HG03103 (cell line): ENCODE measurements at regions not wholly inside any gene's neighbourhood (a gene's known extent, or its start where the extent isn't known, plus 50 kb on each side); places are given as distances from the start of the nearest gene placed in this dataset.

Experiments used
- ATAC-seq: cut with Tn5 transposase; IDR thresholded peaks from one replicate; pipeline ENCODE4 v1.9.1; 2021; ENCODE audit warnings: low read depth; ENCODE audit not compliant: unreplicated experiment

GRCh38 chr3:187947927-187948682, 202.8 kb upstream of the BCL6 start:
- no peak for ATAC-seq

- ATAC-seq: no peak
Measured at GRCh38 chr3:187949093-187949820, 204.0 kb upstream of the BCL6 start.

GRCh38 chr3:187950671-187951070, 203.3 kb upstream of the LPP start:
- ATAC-seq: no peak

GRCh38 chr3:187951452-187952190, 202.3 kb upstream of the LPP start:
- ATAC-seq: no peak

GRCh38 chr3:187952849-187953248, 201.1 kb upstream of the LPP start:
- ATAC-seq: no peak

- ATAC-seq: no peak
Measured at GRCh38 chr3:187954516-187954872, 199.5 kb upstream of the LPP start.

GRCh38 chr3:187954873-187955586, 198.9 kb upstream of the LPP start:
- no peak for ATAC-seq

- no peak for ATAC-seq
Measured at GRCh38 chr3:187955587-187955952, 198.4 kb upstream of the LPP start.

- no peak for ATAC-seq
Measured at GRCh38 chr3:187957165-187957581, 196.8 kb upstream of the LPP start.

GRCh38 chr3:187957582-187957981, 196.4 kb upstream of the LPP start:
- no peak for ATAC-seq

GRCh38 chr3:187958432-187959003, 195.4 kb upstream of the LPP start:
- no peak for ATAC-seq

- ATAC-seq: no peak
Measured at GRCh38 chr3:187960820-187961219, 193.1 kb upstream of the LPP start.

- no peak for ATAC-seq
Measured at GRCh38 chr3:187961366-187961765, 192.6 kb upstream of the LPP start.

- ATAC-seq: no peak
Measured at GRCh38 chr3:187963003-187963676, 190.8 kb upstream of the LPP start.

- ATAC-seq: no peak
Measured at GRCh38 chr3:187963677-187964385, 190.1 kb upstream of the LPP start.

- no peak for ATAC-seq
Measured at GRCh38 chr3:187964760-187965159, 189.2 kb upstream of the LPP start.

GRCh38 chr3:187966096-187966495, 187.9 kb upstream of the LPP start:
- no peak for ATAC-seq

GRCh38 chr3:187966636-187967406, 187.1 kb upstream of the LPP start:
- no peak for ATAC-seq

- no peak for ATAC-seq
Measured at GRCh38 chr3:187967993-187968392, 186.0 kb upstream of the LPP start.
